SK-N-SH treated with all-trans-retinoic acid at 6 μM for 48 hours (cell line): ENCODE measurements at regions not wholly inside any gene's neighbourhood (a gene's known extent, or its start where the extent isn't known, plus 50 kb on each side); places are given as distances from the start of the nearest gene placed in this dataset.

Experiments
- CSDC2 ChIP-seq: fragments of 250-450 bp; sonication (Bioruptor Pico); IDR thresholded peaks from 2 replicates; pipeline ENCODE4 v1.5.0; 2020; ENCODE audit warnings: mild to moderate bottlenecking, moderate library complexity
- OSR1 ChIP-seq: fragments of 250-450 bp; sonication (Bioruptor Pico); IDR thresholded peaks from 2 replicates; pipeline ENCODE4 v1.8.0; 2022; ENCODE audit warnings: moderate library complexity, mild to moderate bottlenecking, inconsistent platforms
- SNAI2 ChIP-seq: fragments of 250-450 bp; sonication (Bioruptor Pico); IDR thresholded peaks from 2 replicates; pipeline ENCODE4 v1.5.0; 2020; ENCODE audit warnings: mild to moderate bottlenecking, moderate library complexity
- TCF4 ChIP-seq: fragments of 250-450 bp; sonication (Bioruptor Pico); IDR thresholded peaks from 2 replicates; pipeline ENCODE4 v1.8.0; 2021; ENCODE audit warnings: mild to moderate bottlenecking, moderate library complexity, borderline replicate concordance
- ZFP30 ChIP-seq: fragments of 450-650 bp; formaldehyde crosslinking; IDR thresholded peaks from 2 replicates; pipeline ENCODE4 v1.5.0; 2022; ENCODE audit warnings: mild to moderate bottlenecking, moderate library complexity
- TF ChIP-seq, protein P1 (sequence below): fragments of 250-450 bp; sonication (Bioruptor Pico); IDR thresholded peaks from 2 replicates; pipeline ENCODE4 v1.8.0; 2020; ENCODE audit warnings: mild to moderate bottlenecking, moderate library complexity, borderline replicate concordance
- TF ChIP-seq, protein P2 (sequence below): fragments of 250-450 bp; sonication (Bioruptor Pico); IDR thresholded peaks from 2 replicates; pipeline ENCODE4 v1.8.0; 2021; ENCODE audit warnings: low read depth, mild to moderate bottlenecking, moderate library complexity, borderline replicate concordance

DNA sequence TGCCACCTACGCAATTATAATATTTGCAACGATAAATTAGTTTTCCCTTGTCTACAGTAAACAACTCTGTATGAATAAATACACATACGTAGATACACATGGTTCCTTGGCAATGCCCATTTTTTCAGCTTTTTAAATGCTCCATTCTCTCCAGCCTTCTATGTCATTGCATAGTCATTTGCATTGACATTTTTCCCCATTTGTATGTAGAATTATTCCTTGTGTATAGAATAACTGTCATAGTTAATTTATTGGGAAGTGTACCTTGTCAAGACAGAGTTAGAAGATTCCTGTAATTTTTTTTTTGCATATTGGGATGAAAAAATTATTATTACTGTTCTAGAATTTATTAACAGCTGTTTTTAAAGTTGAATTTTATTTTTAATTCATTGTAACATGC lies 736.7 kb upstream of the DPPA4 start:
- TF ChIP-seq SNAI2 (CRISPR knock-in tag) = no peak
- no peak for TF ChIP-seq CSDC2 (CRISPR knock-in tag)
- TF ChIP-seq, protein P1, sequence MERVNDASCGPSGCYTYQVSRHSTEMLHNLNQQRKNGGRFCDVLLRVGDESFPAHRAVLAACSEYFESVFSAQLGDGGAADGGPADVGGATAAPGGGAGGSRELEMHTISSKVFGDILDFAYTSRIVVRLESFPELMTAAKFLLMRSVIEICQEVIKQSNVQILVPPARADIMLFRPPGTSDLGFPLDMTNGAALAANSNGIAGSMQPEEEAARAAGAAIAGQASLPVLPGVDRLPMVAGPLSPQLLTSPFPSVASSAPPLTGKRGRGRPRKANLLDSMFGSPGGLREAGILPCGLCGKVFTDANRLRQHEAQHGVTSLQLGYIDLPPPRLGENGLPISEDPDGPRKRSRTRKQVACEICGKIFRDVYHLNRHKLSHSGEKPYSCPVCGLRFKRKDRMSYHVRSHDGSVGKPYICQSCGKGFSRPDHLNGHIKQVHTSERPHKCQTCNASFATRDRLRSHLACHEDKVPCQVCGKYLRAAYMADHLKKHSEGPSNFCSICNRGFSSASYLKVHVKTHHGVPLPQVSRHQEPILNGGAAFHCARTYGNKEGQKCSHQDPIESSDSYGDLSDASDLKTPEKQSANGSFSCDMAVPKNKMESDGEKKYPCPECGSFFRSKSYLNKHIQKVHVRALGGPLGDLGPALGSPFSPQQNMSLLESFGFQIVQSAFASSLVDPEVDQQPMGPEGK (CRISPR knock-in tag) = no peak
- no peak for TF ChIP-seq OSR1 (CRISPR knock-in tag)
- TF ChIP-seq ZFP30 = no peak
- TF ChIP-seq, protein P2, sequence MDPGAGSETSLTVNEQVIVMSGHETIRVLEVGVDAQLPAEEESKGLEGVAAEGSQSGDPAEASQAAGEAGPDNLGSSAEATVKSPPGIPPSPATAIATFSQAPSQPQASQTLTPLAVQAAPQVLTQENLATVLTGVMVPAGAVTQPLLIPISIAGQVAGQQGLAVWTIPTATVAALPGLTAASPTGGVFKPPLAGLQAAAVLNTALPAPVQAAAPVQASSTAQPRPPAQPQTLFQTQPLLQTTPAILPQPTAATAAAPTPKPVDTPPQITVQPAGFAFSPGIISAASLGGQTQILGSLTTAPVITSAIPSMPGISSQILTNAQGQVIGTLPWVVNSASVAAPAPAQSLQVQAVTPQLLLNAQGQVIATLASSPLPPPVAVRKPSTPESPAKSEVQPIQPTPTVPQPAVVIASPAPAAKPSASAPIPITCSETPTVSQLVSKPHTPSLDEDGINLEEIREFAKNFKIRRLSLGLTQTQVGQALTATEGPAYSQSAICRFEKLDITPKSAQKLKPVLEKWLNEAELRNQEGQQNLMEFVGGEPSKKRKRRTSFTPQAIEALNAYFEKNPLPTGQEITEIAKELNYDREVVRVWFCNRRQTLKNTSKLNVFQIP (CRISPR knock-in tag) = no peak
- TF ChIP-seq TCF4 (CRISPR knock-in tag) = no peak
